ENCODE measurements at regions not wholly inside any gene's neighbourhood (a gene's known extent, or its start where the extent isn't known, plus 50 kb on each side); places are given as distances from the start of the nearest gene placed in this dataset.

DNA sequence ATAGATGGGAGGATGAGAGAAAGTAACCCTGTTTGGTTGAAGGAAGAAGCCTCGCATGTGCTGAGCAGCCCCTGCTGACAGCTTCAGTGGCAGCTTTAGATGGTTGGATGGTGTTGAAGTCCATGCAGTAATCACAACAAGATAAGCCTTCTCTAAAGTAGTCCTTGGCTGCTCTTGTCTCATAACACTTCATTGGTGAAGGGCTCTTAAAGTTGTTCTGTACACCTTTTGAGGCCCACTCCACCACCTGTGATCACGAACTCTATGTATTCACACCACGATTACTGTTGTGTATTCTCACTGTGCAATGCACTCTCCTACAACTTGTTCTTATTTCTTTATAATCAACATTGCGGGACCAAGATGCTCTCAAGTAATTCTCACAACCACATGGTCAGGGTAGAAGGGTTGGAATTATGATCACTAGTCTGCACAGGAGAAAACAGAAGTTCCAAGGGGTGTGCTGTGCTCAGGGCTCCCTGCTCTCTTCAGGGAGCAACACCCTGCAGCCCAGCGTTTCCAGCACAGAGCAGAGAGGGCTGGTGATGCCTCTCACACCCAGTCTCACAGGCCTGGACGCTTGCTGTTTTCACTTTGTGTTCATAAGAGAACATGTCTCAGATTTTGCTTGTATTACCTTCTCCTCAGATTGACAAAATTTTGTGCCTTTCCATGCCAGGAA, 294.4 kb downstream of the SMOC2 start:
- Mint-ChIP-seq H3K4me3 (no peak overlapping the region), H3K9me3 (peaks cover 5% of the 10 kb centered on the region), H3K27me3 (no peaks in the 10 kb centered on the region), H3K36me3 (ENCODE audit: low read depth) (no peaks in the 10 kb centered on the region), H3K27ac (no peak overlapping the region), H3K4me1 (no peaks in the 10 kb centered on the region)
- POLR2A ChIA-PET: no interaction called here
- CTCF ChIA-PET: no interaction called here
- DNase-seq: no peak

DNA sequence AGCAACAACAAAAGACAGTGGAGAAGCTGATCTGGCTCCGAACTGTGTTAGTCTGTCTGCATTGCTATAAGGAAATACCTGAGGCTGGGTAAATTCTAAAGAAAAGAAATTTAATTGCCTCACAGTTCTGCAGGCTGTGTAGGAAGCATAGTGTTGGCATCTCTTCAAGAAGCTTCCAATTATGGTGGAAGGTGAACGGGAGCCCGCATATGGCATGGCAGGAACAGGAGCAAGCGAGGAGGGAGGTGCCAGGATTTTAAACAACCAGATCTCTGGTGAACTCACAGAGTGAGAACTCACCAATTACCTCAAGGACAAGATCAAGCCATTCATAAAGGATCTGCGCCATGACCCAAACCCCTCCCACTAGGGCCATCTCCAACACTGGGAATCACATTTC, 293.5 kb downstream of the SMOC2 start:
- DNase-seq: no peak
- no peaks in the 10 kb centered on the region for H3K36me3 Mint-ChIP-seq (ENCODE audit: low read depth)
- peaks cover 5% of the 10 kb centered on the region for H3K9me3 Mint-ChIP-seq
- no peaks in the 10 kb centered on the region for H3K27me3 Mint-ChIP-seq
- H3K27ac Mint-ChIP-seq: no peak overlapping the region
- CTCF ChIA-PET: no interaction called here
- no peaks in the 10 kb centered on the region for H3K4me1 Mint-ChIP-seq
- POLR2A ChIA-PET: no interaction called here
- H3K4me3 Mint-ChIP-seq: no peak overlapping the region

DNA sequence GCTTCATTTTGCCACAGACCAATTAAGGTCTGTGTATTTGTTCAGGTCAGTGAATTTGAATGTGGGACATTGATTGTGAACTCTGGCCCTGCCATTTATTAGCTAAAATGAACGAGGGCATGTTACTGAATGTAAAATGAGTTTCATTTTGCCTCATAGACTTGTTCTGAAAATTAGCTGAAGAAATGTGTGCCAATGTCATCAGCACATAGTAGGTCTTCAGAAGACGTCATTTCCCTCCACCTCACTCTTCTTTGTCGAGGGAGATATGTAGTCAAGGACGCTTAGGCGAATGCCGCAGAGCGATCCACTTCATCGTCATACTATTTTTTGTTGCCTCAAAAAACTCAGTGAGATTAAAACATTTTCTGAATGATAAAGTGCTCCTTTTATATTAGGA, 291.7 kb downstream of the SMOC2 start:
- no peak for DNase-seq
- Mint-ChIP-seq H3K36me3 (ENCODE audit: low read depth) (no peaks in the 10 kb centered on the region), H3K27ac (no peak overlapping the region), H3K9me3 (peaks cover 5% of the 10 kb centered on the region), H3K4me3 (no peak overlapping the region), H3K27me3 (no peaks in the 10 kb centered on the region), H3K4me1 (no peaks in the 10 kb centered on the region)
- ChIA-PET POLR2A (no interaction called here), CTCF (no interaction called here)

DNA sequence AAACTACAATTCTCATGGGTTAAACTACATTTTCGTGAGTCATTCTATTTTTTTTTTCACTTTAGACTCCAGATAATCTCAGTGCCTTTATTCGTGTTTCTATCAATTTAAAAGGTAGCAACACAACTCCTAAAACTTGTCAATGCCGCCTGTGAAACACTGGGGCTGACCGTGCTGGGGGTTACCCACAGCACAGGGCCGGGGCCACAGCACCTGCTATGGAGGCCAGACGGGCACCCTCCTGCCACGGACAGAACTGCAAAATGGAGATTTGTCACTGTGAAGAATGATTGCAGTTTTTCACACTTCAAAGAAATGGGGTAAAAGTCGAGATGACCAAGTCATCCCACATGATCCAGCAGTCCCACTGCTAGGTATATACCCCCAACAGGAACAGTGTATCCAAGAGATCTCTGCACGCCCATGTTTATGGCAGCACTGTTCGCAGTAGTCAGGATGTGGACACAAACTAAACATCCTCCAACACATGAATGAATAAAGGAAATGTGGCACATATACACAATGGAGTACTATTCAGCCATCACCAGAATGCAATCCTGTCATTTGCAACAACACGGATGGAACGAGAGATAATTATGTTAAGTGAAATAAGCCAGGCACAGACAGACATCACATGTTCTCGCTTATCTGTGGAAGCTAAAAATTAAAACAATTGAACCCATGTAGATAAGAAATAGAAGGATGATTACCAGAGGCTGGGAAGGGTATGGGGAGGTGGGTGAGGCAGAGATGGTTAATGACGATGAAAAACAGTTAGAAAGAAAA, 290.1 kb downstream of the SMOC2 start:
- Mint-ChIP-seq H3K4me1 (no peaks in the 10 kb centered on the region), H3K36me3 (ENCODE audit: low read depth) (no peaks in the 10 kb centered on the region)
- CTCF ChIA-PET: no interaction called here

DNA sequence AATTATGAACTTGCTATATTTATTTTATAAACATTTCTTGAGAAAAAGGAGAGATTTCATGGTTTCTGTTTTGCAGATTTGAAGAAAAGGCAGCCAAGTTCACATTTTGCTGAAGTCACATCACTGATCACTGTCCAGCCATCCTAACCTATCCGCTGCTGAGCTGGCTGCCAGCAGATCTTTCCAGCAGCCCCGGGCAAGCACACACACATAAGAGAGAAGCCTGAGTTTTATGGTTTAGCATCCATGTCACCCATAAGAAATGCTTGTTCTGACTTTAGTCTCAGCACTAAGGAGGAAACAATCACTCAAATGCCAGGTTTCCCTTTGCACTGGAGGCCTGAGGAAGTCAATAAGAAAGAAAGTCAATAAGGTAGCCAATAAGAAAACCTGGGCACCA, 287.1 kb downstream of the SMOC2 start:
- POLR2A ChIA-PET: no interaction called here
- Mint-ChIP-seq H3K4me1 (no peaks in the 10 kb centered on the region), H3K4me3 (no peak overlapping the region), H3K9me3 (no peaks in the 10 kb centered on the region), H3K27ac (no peak overlapping the region), H3K27me3 (no peaks in the 10 kb centered on the region), H3K36me3 (ENCODE audit: low read depth) (no peaks in the 10 kb centered on the region)
- CTCF ChIA-PET: no interaction called here
- DNase-seq: no peak

More for the DNA sequence above, 290.1 kb downstream of the SMOC2 start:
- POLR2A ChIA-PET: no interaction called here
- DNase-seq: no peak
- H3K27me3 Mint-ChIP-seq: no peaks in the 10 kb centered on the region
- H3K27ac Mint-ChIP-seq: no peak overlapping the region
- no peaks in the 10 kb centered on the region for H3K9me3 Mint-ChIP-seq
- no peak overlapping the region for H3K4me3 Mint-ChIP-seq

DNA sequence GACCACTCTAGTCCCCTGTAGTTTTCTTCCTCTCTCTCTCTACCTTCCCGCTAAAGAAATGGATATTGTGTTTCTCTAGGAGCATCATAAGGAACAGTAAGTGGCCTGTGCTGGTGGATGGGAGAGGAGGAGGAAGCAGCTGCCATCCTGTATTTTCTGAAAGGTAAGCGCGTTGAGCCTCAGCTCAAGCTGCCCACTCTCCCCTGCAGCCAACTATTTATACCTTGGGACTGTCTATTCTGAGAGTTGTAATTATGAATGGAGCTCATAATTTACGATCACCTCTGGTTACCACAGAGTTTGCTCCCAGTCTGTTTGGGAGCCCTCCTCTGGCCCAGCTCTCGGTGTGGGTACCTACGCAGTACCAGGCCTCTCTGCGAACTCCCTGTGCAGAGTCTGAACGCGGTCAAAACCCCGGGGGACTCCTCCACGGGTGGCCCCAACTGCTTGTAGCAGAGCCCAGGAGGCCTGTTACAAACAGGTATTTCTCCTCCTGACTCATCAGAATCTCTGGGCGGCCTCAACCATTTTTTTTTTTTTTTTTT, 285.4 kb downstream of the SMOC2 start:
- POLR2A ChIA-PET: no interaction called here
- CTCF ChIA-PET: interaction anchor here (0.6 kb wide), 1 partner anchor 156 kb away, joined by 4 read pairs; no protein-coding TSS in a partner anchor

DNA sequence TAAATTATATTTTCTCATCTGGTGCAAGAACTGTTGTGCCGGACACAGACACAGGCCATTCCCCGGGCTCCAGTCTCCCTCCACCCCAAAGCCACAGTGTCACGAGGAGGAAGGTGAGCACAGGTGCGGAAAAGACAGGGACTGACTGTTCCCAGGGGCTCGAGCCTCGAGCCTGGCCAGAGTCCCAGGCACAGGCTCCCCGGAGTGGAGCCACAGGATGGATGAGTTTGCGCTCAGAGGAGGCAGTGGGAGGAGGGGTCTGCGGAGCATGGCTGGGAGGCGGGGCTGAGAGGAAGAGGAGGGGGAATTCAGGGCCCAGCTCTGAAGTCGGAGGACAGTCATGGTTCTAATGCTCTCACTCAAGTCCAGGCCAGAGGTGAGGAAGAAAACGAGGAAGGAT, 284.8 kb downstream of the SMOC2 start:
- H3K27ac Mint-ChIP-seq: no peak overlapping the region
- ChIA-PET CTCF (no interaction called here), POLR2A (no interaction called here)
- H3K36me3 Mint-ChIP-seq (ENCODE audit: low read depth): no peaks in the 10 kb centered on the region
- DNase-seq: no peak
- H3K27me3 Mint-ChIP-seq: no peaks in the 10 kb centered on the region
- H3K4me3 Mint-ChIP-seq: no peak overlapping the region
- no peaks in the 10 kb centered on the region for H3K4me1 Mint-ChIP-seq
- no peaks in the 10 kb centered on the region for H3K9me3 Mint-ChIP-seq

More for the DNA sequence above, 285.4 kb downstream of the SMOC2 start:
- no peak for DNase-seq
- Mint-ChIP-seq H3K9me3 (no peaks in the 10 kb centered on the region), H3K4me1 (no peaks in the 10 kb centered on the region), H3K36me3 (ENCODE audit: low read depth) (no peaks in the 10 kb centered on the region), H3K4me3 (no peak overlapping the region), H3K27me3 (no peaks in the 10 kb centered on the region), H3K27ac (no peak overlapping the region)

DNA sequence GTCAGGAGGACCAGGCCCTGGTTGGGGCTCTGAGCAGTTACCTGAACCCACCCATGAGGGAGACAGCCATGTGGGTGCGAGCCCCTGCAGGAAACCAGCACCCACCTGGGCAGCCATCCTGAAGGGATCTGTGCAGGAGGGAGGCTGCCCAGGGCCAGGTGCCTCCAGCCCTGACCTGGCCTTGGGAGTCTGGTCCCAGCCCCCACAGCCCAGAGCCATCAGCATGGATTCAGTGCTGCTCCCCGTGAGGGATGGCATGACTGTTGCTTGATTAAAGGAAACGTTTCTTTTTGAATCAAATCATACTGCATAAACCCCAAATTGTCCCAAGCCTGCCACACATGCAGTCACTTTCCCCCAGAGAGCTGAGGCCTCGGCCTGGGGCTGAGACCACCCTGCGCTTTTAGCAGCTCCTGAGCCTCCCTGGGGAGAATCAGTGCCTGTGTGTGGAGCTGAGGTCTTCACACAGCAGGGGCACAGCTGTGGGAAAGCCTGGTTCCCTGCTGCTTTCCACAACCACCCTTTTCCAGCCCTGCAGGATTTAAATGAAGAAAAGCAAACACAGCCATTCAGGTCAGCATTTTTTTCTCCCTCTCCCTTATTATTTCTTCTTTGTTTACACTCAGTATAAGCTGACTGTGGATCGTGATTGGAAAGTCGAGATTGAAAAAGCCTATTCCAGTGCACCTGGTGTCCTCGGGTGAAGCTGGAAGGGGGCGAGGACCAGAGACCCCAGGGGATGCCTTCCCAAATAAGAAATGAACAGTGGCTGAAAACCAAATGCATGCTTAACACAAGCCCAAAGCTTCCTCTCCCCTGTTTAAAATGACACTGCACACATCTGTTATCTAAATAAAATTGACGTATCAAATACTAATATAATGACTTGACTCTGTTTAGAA, 283.9 kb downstream of the SMOC2 start:
- Mint-ChIP-seq H3K4me1 (no peaks in the 10 kb centered on the region), H3K27ac (no peak overlapping the region), H3K27me3 (no peaks in the 10 kb centered on the region), H3K36me3 (ENCODE audit: low read depth) (no peaks in the 10 kb centered on the region), H3K4me3 (no peak overlapping the region), H3K9me3 (no peaks in the 10 kb centered on the region)
- DNase-seq: no peak
- CTCF ChIA-PET: no interaction called here
- POLR2A ChIA-PET: no interaction called here

DNA sequence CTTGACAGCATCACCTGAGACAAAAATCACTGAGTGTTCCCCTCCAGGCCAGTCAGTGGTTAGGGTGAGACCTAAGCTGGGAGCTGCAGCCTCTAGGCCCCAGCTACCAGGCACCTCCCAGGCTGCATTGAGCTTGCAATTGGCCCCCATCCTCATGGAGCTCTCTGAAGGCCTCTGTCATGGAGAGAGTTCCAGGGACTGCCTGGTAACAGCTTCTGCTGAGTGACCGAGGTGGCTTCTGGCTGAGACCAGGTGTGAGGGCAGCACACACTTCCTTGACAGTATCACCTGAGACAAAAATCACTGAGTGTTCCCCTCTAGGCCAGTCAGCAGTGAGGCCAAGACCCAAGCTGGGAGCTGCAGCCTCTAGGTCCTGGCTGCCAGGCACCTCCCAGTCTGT, 283.0 kb downstream of the SMOC2 start:
- H3K36me3 Mint-ChIP-seq (ENCODE audit: low read depth): no peaks in the 10 kb centered on the region
- no peaks in the 10 kb centered on the region for H3K4me1 Mint-ChIP-seq
- H3K4me3 Mint-ChIP-seq: no peak overlapping the region
- no peak overlapping the region for H3K27ac Mint-ChIP-seq
- ChIA-PET POLR2A (no interaction called here), CTCF (no interaction called here)
- no peaks in the 10 kb centered on the region for H3K27me3 Mint-ChIP-seq
- no peak for DNase-seq
- no peaks in the 10 kb centered on the region for H3K9me3 Mint-ChIP-seq

DNA sequence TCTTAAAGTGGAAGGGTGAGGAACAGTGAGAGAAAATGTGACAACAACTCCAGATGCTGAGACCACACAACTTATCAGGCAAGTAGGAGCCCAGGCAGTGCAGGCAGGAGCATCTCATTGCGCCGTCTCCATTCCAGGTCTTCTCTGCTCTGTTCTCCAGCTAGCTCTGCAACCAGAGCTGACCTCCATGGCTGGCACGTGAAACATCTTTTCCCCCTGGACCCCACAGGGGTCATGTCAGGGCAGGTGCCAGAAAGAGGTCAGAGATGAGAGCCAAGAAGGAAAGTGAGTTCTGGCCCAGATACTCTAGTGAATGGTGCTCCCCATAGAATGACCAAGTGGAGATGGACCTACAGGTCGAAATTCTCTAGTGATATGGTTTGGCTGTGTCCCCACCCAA, 281.4 kb downstream of the SMOC2 start:
- Mint-ChIP-seq H3K36me3 (ENCODE audit: low read depth) (no peaks in the 10 kb centered on the region), H3K4me3 (no peak overlapping the region), H3K4me1 (no peaks in the 10 kb centered on the region), H3K27ac (no peak overlapping the region), H3K9me3 (peaks cover 4% of the 10 kb centered on the region), H3K27me3 (no peaks in the 10 kb centered on the region)
- ChIA-PET CTCF (no interaction called here), POLR2A (no interaction called here)
- DNase-seq: no peak

DNA sequence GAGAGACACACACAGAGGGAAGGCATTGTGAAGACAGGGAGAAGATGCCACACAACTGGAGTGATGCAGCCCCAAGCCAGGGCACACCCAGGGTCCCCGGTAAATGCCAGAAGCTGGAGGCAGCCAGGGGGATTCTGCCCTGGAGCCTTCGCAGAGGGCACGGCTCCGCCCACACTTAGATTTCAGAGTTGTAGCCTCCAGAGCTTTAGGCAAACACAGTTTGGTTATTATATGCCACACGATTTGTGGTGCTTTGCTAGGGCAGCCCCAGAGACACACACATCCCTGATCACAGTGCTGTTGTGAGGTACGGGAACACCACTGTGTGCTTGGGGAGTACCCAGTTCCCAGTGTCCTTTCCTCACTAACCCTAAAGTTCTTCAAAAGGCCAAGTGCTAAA, 280.6 kb downstream of the SMOC2 start:
- Mint-ChIP-seq H3K27me3 (no peaks in the 10 kb centered on the region), H3K4me3 (no peak overlapping the region), H3K27ac (no peak overlapping the region), H3K36me3 (ENCODE audit: low read depth) (no peaks in the 10 kb centered on the region), H3K4me1 (no peaks in the 10 kb centered on the region), H3K9me3 (peaks cover 4% of the 10 kb centered on the region)
- CTCF ChIA-PET: no interaction called here
- no peak for DNase-seq
- POLR2A ChIA-PET: no interaction called here

DNA sequence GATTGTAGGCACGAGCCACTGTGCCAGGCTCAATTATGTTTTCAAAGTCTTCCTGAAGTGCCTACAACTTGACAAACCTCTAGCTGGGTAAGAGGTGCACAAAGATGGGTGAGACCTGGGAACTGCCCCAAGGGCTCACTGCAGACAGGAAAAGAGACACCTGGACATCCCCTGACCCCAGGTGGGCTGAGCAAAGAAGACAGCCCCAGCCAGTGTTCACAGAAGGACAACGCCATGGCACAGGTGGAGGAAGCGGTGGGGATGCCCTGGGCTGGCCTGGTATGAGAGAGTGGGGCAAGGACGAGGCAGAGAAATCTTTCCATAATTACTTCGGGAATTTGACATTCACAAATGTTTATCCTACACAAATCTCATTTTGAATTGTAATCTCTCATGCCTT, 278.9 kb downstream of the SMOC2 start:
- POLR2A ChIA-PET: no interaction called here
- Mint-ChIP-seq H3K4me3 (no peak overlapping the region), H3K9me3 (peaks cover 4% of the 10 kb centered on the region), H3K27me3 (no peaks in the 10 kb centered on the region), H3K36me3 (ENCODE audit: low read depth) (no peaks in the 10 kb centered on the region), H3K27ac (no peak overlapping the region), H3K4me1 (no peaks in the 10 kb centered on the region)
- no peak for DNase-seq
- CTCF ChIA-PET: no interaction called here

DNA sequence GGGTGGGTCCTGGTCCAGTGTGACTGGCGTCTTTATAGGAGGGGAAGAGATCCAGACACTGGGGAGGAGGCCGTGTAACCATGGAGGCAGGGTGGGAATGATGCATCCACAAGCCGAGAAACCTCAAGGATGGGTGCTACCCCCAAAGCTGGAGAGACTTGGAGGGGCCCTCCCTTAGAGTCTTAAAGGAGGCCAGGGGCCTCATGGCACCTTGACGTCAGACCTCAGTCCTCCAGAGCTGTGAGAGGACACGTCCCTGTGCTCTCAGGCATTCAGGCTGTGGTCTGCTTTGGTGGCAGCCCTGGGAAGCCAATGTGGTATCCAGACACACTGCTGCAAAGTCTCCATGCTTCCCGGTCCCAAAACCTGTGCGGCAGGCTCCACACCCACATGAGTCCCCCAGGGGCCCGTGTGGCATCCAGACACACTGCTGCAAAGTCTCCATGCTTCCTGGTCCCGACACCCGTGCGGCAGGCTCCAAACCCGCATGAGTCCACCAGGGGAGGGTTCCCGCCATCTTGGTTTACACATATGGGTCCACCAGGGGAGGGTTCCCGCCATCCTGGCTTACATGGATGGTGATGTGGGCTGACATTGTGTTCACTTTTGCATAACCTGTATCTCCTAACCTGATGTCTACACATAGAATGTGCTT, 278.0 kb downstream of the SMOC2 start:
- DNase-seq: no peak
- H3K27me3 Mint-ChIP-seq: no peaks in the 10 kb centered on the region
- no peaks in the 10 kb centered on the region for H3K4me1 Mint-ChIP-seq
- ChIA-PET CTCF (no interaction called here), POLR2A (no interaction called here)
- H3K36me3 Mint-ChIP-seq (ENCODE audit: low read depth): no peaks in the 10 kb centered on the region
- peaks cover 4% of the 10 kb centered on the region for H3K9me3 Mint-ChIP-seq
- no peak overlapping the region for H3K4me3 Mint-ChIP-seq
- no peak overlapping the region for H3K27ac Mint-ChIP-seq

Measured in activated CD4-positive, alpha-beta T cell treated with anti-CD3 and anti-CD28 coated beads, Interleukin-2, amount 10 ng/mL, durations not matched to agents 7 days and 5 days (primary cell).